ENCODE measurements at regions not wholly inside any gene's neighbourhood (a gene's known extent, or its start where the extent isn't known, plus 50 kb on each side); places are given as distances from the start of the nearest gene placed in this dataset.

GRCh38 chr18:51559902-51560287 is 362.4 kb upstream of the MEX3C start:
- intact Hi-C loops (cut with micrococcal nuclease), result no loop called here
- TF ChIP-seq REST (IDR thresholded peaks at IDR 0.05; ENCODE audit: low read depth) (no peak), ZFX (IDR thresholded peaks at IDR 0.05) (no peak), EGR1 (IDR thresholded peaks at IDR 0.05; ENCODE audit: low read depth) (no peak), EZH2phosphoT487 (IDR thresholded peaks at IDR 0.05; ENCODE audit: borderline replicate concordance) (no peak), JUND (IDR thresholded peaks at IDR 0.05) (no peak), CBX3 (IDR thresholded peaks at IDR 0.05; ENCODE audit: low read depth) (no peak), POLR2AphosphoS5 (IDR thresholded peaks at IDR 0.05; ENCODE audit: low read depth, low read length) (no peak), EZH2 (IDR thresholded peaks at IDR 0.05) (no peak), ZNF274 (IDR thresholded peaks at IDR 0.05; ENCODE audit: low read depth, low read length) (no peak), MAX (IDR thresholded peaks at IDR 0.05) (no peak), ELF1 (IDR thresholded peaks at IDR 0.05; ENCODE audit: borderline replicate concordance, low read depth) (no peak), SP1 (IDR thresholded peaks at IDR 0.05; ENCODE audit: low read depth) (no peak), CTCF (IDR thresholded peaks at IDR 0.05 in 2 of 3, conservative IDR thresholded peaks at IDR 0.05 in 1 of 3; ENCODE audit: borderline replicate concordance in 1 of 3, insufficient read depth in 1 of 3, low read depth in 2 of 3, low read length in 2 of 3) (no peak), POLR2A (IDR thresholded peaks at IDR 0.05; ENCODE audit: borderline replicate concordance, extremely low read depth, insufficient read depth, insufficient read length) (no peak), YY1 (IDR thresholded peaks at IDR 0.05; ENCODE audit: extremely low read depth, insufficient replicate concordance, low read depth, low read length) (no peak), FOSL1 (IDR thresholded peaks at IDR 0.05; ENCODE audit: low read depth) (no peak), SRF (IDR thresholded peaks at IDR 0.05; ENCODE audit: low read depth) (no peak), ATF3 (IDR thresholded peaks at IDR 0.05) (no peak), ZBTB33 (IDR thresholded peaks at IDR 0.05; ENCODE audit: extremely low read depth, insufficient replicate concordance, low read length) (no peak)
- no peak for ATAC-seq

More at GRCh38 chr18:51559902-51560287, 362.4 kb upstream of the MEX3C start:
- no peaks in the 10 kb centered on the region for H3K9me3 ChIP-seq (ENCODE audit: control insufficient read depth in 1 of 2, insufficient read depth in 1 of 2, low read depth in 1 of 2, low read length in 2 of 2)
- H3K79me2 ChIP-seq (ENCODE audit: insufficient read depth, low read length), result no peaks in the 10 kb centered on the region
- H3K4me3 ChIP-seq (replicated peaks in 1 of 2; ENCODE audit: low read depth in 1 of 2, low read length in 2 of 2), result no peak overlapping the region
- BruUV-seq (replicated peaks), result no TSS peak
- no peak overlapping the region for H2AFZ ChIP-seq (ENCODE audit: low read depth, low read length, poor library complexity, severe bottlenecking)
- no peaks in the 10 kb centered on the region for H3K9me2 ChIP-seq (ENCODE audit: insufficient read depth)
- H3K9ac ChIP-seq (ENCODE audit: low read length), result no peak overlapping the region
- no peaks in the 10 kb centered on the region for H3K4me1 ChIP-seq (ENCODE audit: control insufficient read depth in 1 of 2, insufficient read depth in 2 of 2, low read length in 2 of 2)
- no peaks in the 10 kb centered on the region for H3K36me3 ChIP-seq (ENCODE audit: control insufficient read depth in 1 of 2, insufficient read depth in 2 of 2, low read length in 2 of 2)
- ChIA-PET RAD21 (ENCODE audit: low non-redundant PET in 1 of 2, low total read pairs in 2 of 2, uncharacterized antibody in 2 of 2, unreplicated experiment in 2 of 2) (no interaction called here), CTCF (no interaction called here), POLR2A (no interaction called here)
- 0 out of 2 replicates have a peak, but pooled peaks cover 3% of the 10 kb centered on the region for H3K27me3 ChIP-seq (ENCODE audit: insufficient read depth, low read length)
- DNase-seq (ENCODE audit: low read depth, low spot score), result no peak
- H4K20me1 ChIP-seq (ENCODE audit: insufficient read depth), result no peaks in the 10 kb centered on the region
- H3K27ac ChIP-seq (ENCODE audit: low read depth, low read length), result no peak overlapping the region
- no peak overlapping the region for H3K4me2 ChIP-seq (ENCODE audit: low read length)

Data from HCT116 (cell line).